ENCODE measurements at regions not wholly inside any gene's neighbourhood (a gene's known extent, or its start where the extent isn't known, plus 50 kb on each side); places are given as distances from the start of the nearest gene placed in this dataset.

- TF ChIP-seq CTCF (IDR thresholded peaks at IDR 0.05) (no peak), POLR2A (IDR thresholded peaks at IDR 0.05) (no peak), EP300 (IDR thresholded peaks at IDR 0.05) (no peak)
These were observed 228.7 kb downstream of the PIK3C3 start for GRCh38 chr18:42183746-42184145.
